OCI-LY3 (cell line): ENCODE measurements at regions not wholly inside any gene's neighbourhood (a gene's known extent, or its start where the extent isn't known, plus 50 kb on each side); places are given as distances from the start of the nearest gene placed in this dataset.

Experiments used
- H2AFZ ChIP-seq: fragments of 200-600, 300-600 bp; shearing (Covaris generic); 2 replicates; pipeline ENCODE4 v1.6.0; 2014; ENCODE audit warnings: antibody characterized with exemption, low read depth, low read length
- H3K27ac ChIP-seq: fragments of 200-600, 300-600 bp; sonication (generic); 2 replicates; pipeline ENCODE4 v1.5.1; 2014; ENCODE audit warnings: mild to moderate bottlenecking, low read length, moderate library complexity, mixed read lengths
- H3K27me3 ChIP-seq: fragments of 200-600, 300-600 bp; sonication (generic); 2 replicates; pipeline ENCODE4 v1.6.1; 2014; ENCODE audit warnings: low read depth, low read length, mixed read lengths
- H3K36me3 ChIP-seq: fragments of 200-600, 300-600 bp; sonication (generic); replicated peaks from 2 replicates; pipeline ENCODE3; 2014; ENCODE audit warnings: low read depth, low read length, mixed read lengths
- H3K4me1 ChIP-seq: fragments of 300-600, 200-600 bp; sonication (generic); 2 replicates; pipeline ENCODE4 v1.6.1; 2014; ENCODE audit warnings: low read length, mixed read lengths
- H3K4me2 ChIP-seq: fragments of 200-600, 300-600 bp; sonication (generic); 2 replicates; pipeline ENCODE4 v1.6.1; 2014; ENCODE audit warnings: low read length, mixed read lengths
- H3K4me3 ChIP-seq: fragments of 300-600, 200-600 bp; sonication (generic); 2 replicates; pipeline ENCODE4 v1.5.1; 2014; ENCODE audit warnings: antibody characterized with exemption, mild to moderate bottlenecking, low read length, moderate library complexity
- H3K79me2 ChIP-seq: fragments of 300-600, 200-600 bp; shearing (Covaris generic); 2 replicates; pipeline ENCODE4 v1.6.1; 2014; ENCODE audit warnings: mild to moderate bottlenecking, low read length, mixed read lengths
- H3K9ac ChIP-seq: fragments of 300-600, 200-600 bp; shearing (Covaris generic); 2 replicates; pipeline ENCODE4 v1.6.0; 2014; ENCODE audit warnings: mild to moderate bottlenecking, low read length, moderate library complexity
- H3K9me3 ChIP-seq: fragments of 200-600, 300-600 bp; shearing (Covaris generic); 2 replicates; pipeline ENCODE4 v1.6.1; 2014; ENCODE audit warnings: low read length, mixed read lengths; ENCODE audit not compliant: insufficient read depth
- H4K20me1 ChIP-seq: fragments of 200-600, 300-600 bp; sonication (generic); 2 replicates; pipeline ENCODE4 v1.6.1; 2016; ENCODE audit warnings: low read length, mixed read lengths; ENCODE audit not compliant: insufficient read depth
- EZH2phosphoT487 ChIP-seq: fragments of 200-600 bp; shearing (Covaris generic); IDR thresholded peaks from 2 replicates; pipeline ENCODE4 v1.6.1; 2018; ENCODE audit warnings: antibody characterized with exemption, mixed run types, low read depth
- TF ChIP-seq, protein P1 (sequence below): fragments of 200-600, 300-600 bp; sonication (generic); IDR thresholded peaks from 2 replicates; pipeline ENCODE4 v1.5.1; 2014; ENCODE audit warnings: antibody characterized with exemption, low read length, low read depth

DNA sequence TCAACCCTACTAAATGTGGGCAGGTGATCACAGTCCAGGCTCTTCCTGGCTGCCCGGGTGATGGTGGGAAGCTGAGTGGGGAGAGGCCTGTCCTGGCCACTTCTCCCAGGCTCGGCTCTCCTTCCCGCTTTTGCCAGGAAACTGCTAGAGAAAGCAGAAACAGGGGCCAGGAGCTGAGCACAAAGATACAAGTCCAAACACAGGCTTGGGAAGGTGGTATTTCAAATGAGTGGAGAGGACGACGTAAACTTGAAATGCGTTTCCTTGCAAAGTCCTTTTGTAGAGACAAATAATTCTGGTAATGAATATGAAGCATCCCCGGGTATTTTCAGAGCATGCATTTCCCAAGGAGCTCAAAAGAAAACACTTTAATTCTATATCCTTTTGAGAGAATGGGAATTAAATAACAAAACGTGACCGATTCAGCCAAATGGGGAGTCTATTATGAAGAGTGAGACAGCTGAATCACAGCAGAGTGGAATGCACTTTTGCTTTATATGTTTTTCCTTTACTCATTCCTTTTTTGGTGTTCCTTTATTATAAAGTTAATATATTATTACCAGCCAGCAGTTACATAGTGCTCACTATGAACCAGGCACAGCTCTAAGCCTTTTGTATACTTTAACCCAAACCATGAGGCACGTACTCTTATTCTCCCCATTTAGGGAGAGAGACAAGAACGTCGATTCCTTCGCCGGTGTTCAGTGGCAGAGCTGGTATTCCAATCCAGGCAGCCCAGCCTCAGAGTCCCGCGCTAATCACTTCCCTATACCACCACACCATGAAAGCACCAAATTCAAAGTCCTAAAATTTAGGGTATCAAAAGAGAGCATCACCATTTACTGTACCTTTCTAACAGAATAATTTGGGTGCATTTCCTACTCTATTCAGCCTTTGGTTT is 218.2 kb upstream of the KLF14 start:
- H3K79me2 ChIP-seq, result peaks cover 100% of the 10 kb centered on the region
- H3K4me3 ChIP-seq, result peak overlapping the region; percentile 92
- TF ChIP-seq EZH2phosphoT487, result no peak
- TF ChIP-seq, protein P1, sequence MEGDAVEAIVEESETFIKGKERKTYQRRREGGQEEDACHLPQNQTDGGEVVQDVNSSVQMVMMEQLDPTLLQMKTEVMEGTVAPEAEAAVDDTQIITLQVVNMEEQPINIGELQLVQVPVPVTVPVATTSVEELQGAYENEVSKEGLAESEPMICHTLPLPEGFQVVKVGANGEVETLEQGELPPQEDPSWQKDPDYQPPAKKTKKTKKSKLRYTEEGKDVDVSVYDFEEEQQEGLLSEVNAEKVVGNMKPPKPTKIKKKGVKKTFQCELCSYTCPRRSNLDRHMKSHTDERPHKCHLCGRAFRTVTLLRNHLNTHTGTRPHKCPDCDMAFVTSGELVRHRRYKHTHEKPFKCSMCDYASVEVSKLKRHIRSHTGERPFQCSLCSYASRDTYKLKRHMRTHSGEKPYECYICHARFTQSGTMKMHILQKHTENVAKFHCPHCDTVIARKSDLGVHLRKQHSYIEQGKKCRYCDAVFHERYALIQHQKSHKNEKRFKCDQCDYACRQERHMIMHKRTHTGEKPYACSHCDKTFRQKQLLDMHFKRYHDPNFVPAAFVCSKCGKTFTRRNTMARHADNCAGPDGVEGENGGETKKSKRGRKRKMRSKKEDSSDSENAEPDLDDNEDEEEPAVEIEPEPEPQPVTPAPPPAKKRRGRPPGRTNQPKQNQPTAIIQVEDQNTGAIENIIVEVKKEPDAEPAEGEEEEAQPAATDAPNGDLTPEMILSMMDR, result no peak
- H3K4me1 ChIP-seq, result peaks cover 92% of the 10 kb centered on the region
- no peaks in the 10 kb centered on the region for H3K9me3 ChIP-seq
- H4K20me1 ChIP-seq, result peaks cover 98% of the 10 kb centered on the region
- peak overlapping the region; percentile 34 for H3K9ac ChIP-seq
- no peaks in the 10 kb centered on the region for H3K27me3 ChIP-seq
- H2AFZ ChIP-seq, result no peak overlapping the region
- peak overlapping the region; percentile 74 for H3K27ac ChIP-seq
- peaks cover 76% of the 10 kb centered on the region for H3K36me3 ChIP-seq
- peak overlapping the region; percentile 97 for H3K4me2 ChIP-seq

DNA sequence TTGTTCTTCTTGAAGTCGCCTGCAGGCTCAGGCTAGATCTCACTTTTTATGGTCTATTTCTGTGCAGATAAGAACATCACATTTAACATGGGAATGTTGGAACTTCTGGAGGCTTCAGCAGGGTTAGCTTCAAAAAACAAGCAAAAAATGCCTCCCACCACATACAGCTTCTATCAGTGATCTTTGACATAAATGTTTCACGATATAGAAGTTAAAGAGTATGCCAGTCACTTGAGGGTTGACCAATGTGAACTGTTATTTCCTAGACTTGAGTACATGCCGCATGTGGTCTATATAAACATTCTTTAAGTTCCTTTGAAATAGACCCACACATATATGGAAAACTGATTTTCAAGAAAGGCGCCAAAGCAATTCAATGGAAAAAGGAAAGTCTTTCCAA is 219.2 kb upstream of the KLF14 start:
- peak overlapping the region; percentile 34 for H3K9ac ChIP-seq
- peak overlapping the region; percentile 92 for H3K4me3 ChIP-seq
- peak overlapping the region; percentile 74 for H3K27ac ChIP-seq
- H3K79me2 ChIP-seq, result peaks cover 100% of the 10 kb centered on the region
- no peaks in the 10 kb centered on the region for H3K27me3 ChIP-seq
- peaks cover 74% of the 10 kb centered on the region for H3K36me3 ChIP-seq
- H3K9me3 ChIP-seq, result no peaks in the 10 kb centered on the region
- H4K20me1 ChIP-seq, result peaks cover 98% of the 10 kb centered on the region
- no peak overlapping the region for H2AFZ ChIP-seq
- H3K4me1 ChIP-seq, result peaks cover 89% of the 10 kb centered on the region
- TF ChIP-seq, protein P1, result no peak
- TF ChIP-seq EZH2phosphoT487, result no peak
- H3K4me2 ChIP-seq, result peak overlapping the region; percentile 97

DNA sequence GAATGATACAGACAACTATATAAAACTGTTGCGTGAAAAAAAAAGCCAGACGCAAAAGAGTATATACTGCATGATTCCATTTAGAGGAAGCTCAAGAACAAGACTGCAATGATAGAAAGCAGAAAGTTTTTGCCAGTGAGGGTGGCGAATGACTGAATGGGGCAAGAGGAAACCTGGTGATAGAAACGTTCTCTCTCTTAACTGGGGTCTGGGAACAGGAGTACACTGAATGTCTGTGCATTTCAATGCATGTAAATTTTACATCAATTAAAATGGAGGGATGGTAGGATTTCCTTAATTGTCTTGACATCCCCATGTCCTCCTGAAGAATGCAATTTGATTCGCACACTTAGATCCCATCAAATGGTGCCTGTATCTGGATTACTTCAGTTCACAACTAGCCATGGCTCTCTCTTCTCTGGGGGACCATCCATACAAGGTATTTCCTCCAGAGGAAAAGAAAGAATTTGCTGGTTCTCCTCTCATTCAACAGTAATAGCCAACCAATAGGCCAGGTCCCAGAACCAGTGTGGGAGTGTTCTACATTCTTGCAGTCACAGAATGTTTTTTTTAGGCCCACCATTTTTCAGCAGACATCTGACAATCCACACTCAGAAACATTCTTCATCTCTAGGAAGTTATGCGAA is 221.0 kb upstream of the KLF14 start:
- H4K20me1 ChIP-seq, result peaks cover 88% of the 10 kb centered on the region
- TF ChIP-seq EZH2phosphoT487, result no peak
- TF ChIP-seq, protein P1, result no peak
- peaks cover 100% of the 10 kb centered on the region for H3K79me2 ChIP-seq
- H3K9ac ChIP-seq, result peak overlapping the region; percentile 97
- H3K9me3 ChIP-seq, result no peaks in the 10 kb centered on the region
- peak overlapping the region; percentile 99 for H3K27ac ChIP-seq
- peaks cover 74% of the 10 kb centered on the region for H3K4me1 ChIP-seq
- H2AFZ ChIP-seq, result no peak overlapping the region
- H3K4me3 ChIP-seq, result peak overlapping the region; percentile 92
- no peaks in the 10 kb centered on the region for H3K27me3 ChIP-seq
- H3K4me2 ChIP-seq, result peak overlapping the region; percentile 97
- H3K36me3 ChIP-seq, result peaks cover 86% of the 10 kb centered on the region

DNA sequence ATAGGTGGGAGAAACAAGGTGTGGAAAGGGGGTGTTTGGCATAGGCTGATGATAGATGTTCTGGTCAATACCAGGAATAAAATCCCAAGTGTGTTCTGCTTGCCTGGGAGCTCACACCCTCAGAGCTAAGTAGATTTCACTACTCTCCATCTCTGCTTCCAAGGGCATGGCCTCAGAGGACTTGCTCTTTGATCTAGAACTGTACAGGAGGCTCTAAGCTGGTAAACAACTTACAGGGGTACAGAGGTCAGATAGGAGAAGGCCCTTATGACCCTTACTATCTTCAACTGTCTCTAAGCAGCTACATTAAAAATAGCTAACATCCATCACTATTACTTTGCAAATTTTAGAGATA is 221.5 kb upstream of the KLF14 start:
- Histone ChIP-seq H2AFZ (no peak overlapping the region), H3K79me2 (peaks cover 100% of the 10 kb centered on the region), H3K36me3 (peaks cover 83% of the 10 kb centered on the region), H3K9me3 (no peaks in the 10 kb centered on the region), H3K27me3 (no peaks in the 10 kb centered on the region), H3K4me1 (peaks cover 69% of the 10 kb centered on the region), H3K27ac (peak overlapping the region; percentile 99), H3K4me2 (peak overlapping the region; percentile 97), H4K20me1 (peaks cover 83% of the 10 kb centered on the region), H3K9ac (peak overlapping the region; percentile 97), H3K4me3 (peak overlapping the region; percentile 92)
- TF ChIP-seq, protein P1, result no peak
- no peak for TF ChIP-seq EZH2phosphoT487
